ENCODE measurements at regions not wholly inside any gene's neighbourhood (a gene's known extent, or its start where the extent isn't known, plus 50 kb on each side); places are given as distances from the start of the nearest gene placed in this dataset.
A peak's percentile ranks its signal among the peaks of the same experiment; 100 is the strongest.

- peaks cover 52% of the 10 kb centered on the region for H3K4me1 Mint-ChIP-seq
- no peaks in the 10 kb centered on the region for H3K9me3 Mint-ChIP-seq
- H3K27me3 Mint-ChIP-seq (ENCODE audit: low read depth), result no peaks in the 10 kb centered on the region
- TF ChIP-seq, protein P1, sequence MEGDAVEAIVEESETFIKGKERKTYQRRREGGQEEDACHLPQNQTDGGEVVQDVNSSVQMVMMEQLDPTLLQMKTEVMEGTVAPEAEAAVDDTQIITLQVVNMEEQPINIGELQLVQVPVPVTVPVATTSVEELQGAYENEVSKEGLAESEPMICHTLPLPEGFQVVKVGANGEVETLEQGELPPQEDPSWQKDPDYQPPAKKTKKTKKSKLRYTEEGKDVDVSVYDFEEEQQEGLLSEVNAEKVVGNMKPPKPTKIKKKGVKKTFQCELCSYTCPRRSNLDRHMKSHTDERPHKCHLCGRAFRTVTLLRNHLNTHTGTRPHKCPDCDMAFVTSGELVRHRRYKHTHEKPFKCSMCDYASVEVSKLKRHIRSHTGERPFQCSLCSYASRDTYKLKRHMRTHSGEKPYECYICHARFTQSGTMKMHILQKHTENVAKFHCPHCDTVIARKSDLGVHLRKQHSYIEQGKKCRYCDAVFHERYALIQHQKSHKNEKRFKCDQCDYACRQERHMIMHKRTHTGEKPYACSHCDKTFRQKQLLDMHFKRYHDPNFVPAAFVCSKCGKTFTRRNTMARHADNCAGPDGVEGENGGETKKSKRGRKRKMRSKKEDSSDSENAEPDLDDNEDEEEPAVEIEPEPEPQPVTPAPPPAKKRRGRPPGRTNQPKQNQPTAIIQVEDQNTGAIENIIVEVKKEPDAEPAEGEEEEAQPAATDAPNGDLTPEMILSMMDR (IDR thresholded peaks at IDR 0.05; ENCODE audit: unreplicated experiment in 3 of 3), result no peak
- H3K4me3 Mint-ChIP-seq, result no peak overlapping the region
- H3K36me3 Mint-ChIP-seq (ENCODE audit: low read depth), result no peaks in the 10 kb centered on the region
- peak overlapping the region in 2 of 3 experiments; percentile 57 to 60 for H3K27ac Mint-ChIP-seq
Observed at GRCh38 chr9:81078555-81078954, 610.8 kb downstream of the TLE1 start.

DNA sequence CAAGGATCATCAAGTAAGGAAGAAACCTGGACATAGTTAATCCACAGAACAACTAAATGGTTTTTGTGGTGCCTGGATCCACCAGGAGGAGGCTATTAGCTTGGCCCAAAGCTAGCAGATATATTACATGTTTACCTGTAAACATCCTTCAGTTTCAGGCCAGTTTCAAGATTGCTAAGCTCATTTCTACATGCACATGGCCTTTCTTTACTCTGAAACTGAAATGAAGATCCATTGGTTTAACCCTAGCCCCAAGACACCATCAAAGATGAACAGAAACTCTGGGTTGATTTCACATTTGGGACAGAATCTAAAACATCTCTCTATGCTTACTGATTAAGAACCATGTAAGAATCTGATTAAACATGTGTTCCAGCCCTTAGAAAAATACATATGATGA is 611.8 kb downstream of the TLE1 start:
- H3K36me3 Mint-ChIP-seq (ENCODE audit: low read depth), result no peaks in the 10 kb centered on the region
- H3K9me3 Mint-ChIP-seq, result no peaks in the 10 kb centered on the region
- TF ChIP-seq, protein P1 (IDR thresholded peaks at IDR 0.05; ENCODE audit: unreplicated experiment in 3 of 3), result no peak
- H3K27me3 Mint-ChIP-seq (ENCODE audit: low read depth), result no peaks in the 10 kb centered on the region
- peaks cover 48% of the 10 kb centered on the region for H3K4me1 Mint-ChIP-seq
- peak overlapping the region; percentile 57 to 87 (median 60) for H3K27ac Mint-ChIP-seq
- H3K4me3 Mint-ChIP-seq, result no peak overlapping the region

GRCh38 chr9:81076131-81076530 is 613.2 kb downstream of the TLE1 start:
- Mint-ChIP-seq H3K36me3 (ENCODE audit: low read depth) (no peaks in the 10 kb centered on the region), H3K4me1 (peaks cover 47% of the 10 kb centered on the region), H3K27me3 (ENCODE audit: low read depth) (no peaks in the 10 kb centered on the region), H3K4me3 (no peak overlapping the region), H3K9me3 (no peaks in the 10 kb centered on the region), H3K27ac (peak overlapping the region; percentile 17 to 57 (median 42))
- TF ChIP-seq, protein P1 (IDR thresholded peaks at IDR 0.05; ENCODE audit: unreplicated experiment in 3 of 3), result no peak

- TF ChIP-seq, protein P1 (IDR thresholded peaks at IDR 0.05; ENCODE audit: unreplicated experiment in 3 of 3), result no peak
- Mint-ChIP-seq H3K36me3 (ENCODE audit: low read depth) (no peaks in the 10 kb centered on the region), H3K4me1 (peaks cover 47% of the 10 kb centered on the region), H3K9me3 (no peaks in the 10 kb centered on the region), H3K27ac (peak overlapping the region; percentile 59 to 74 (median 66)), H3K27me3 (ENCODE audit: low read depth) (no peaks in the 10 kb centered on the region), H3K4me3 (no peak overlapping the region)
Observed at GRCh38 chr9:81074221-81074620, 615.1 kb downstream of the TLE1 start.

DNA sequence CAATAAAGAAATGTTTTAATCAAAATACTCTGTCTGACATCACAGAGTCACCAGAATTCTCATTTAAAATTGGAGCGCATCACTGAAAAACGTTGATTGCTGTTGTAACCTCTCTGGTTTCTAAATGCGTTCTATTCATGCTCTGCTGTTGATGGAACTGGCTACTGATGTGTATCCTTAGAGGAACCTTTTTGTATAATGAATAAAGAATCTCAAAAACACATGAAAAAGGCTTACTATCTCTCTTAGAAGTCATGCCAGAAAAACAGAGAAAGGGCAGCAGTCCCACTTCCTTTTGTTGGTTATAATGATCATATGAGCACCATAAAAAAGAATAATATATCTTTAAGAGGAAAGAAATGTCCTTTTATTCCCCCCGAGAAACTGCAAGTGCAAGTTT is 615.5 kb downstream of the TLE1 start:
- Mint-ChIP-seq H3K36me3 (ENCODE audit: low read depth) (no peaks in the 10 kb centered on the region), H3K4me1 (peaks cover 43% of the 10 kb centered on the region), H3K4me3 (no peak overlapping the region), H3K9me3 (no peaks in the 10 kb centered on the region), H3K27ac (peak overlapping the region; percentile 59 to 74 (median 66)), H3K27me3 (ENCODE audit: low read depth) (no peaks in the 10 kb centered on the region)
- TF ChIP-seq, protein P1 (IDR thresholded peaks at IDR 0.05; ENCODE audit: unreplicated experiment in 3 of 3), result no peak

- no peaks in the 10 kb centered on the region for H3K36me3 Mint-ChIP-seq (ENCODE audit: low read depth)
- peaks cover 7% of the 10 kb centered on the region for H3K9me3 Mint-ChIP-seq
- TF ChIP-seq, protein P1 (IDR thresholded peaks at IDR 0.05; ENCODE audit: unreplicated experiment in 3 of 3), result no peak
- H3K27me3 Mint-ChIP-seq (ENCODE audit: low read depth), result no peaks in the 10 kb centered on the region
- peaks cover 37% of the 10 kb centered on the region for H3K4me1 Mint-ChIP-seq
- no peak overlapping the region for H3K27ac Mint-ChIP-seq
- H3K4me3 Mint-ChIP-seq, result no peak overlapping the region
Observed at GRCh38 chr9:81072758-81073157, 616.6 kb downstream of the TLE1 start.
